ENCODE measurements at regions not wholly inside any gene's neighbourhood (a gene's known extent, or its start where the extent isn't known, plus 50 kb on each side); places are given as distances from the start of the nearest gene placed in this dataset.

GRCh38 chr5:96083361-96083881, 121.8 kb upstream of the ELL2 start:
- no peaks in the 10 kb centered on the region for H4K20me1 ChIP-seq (ENCODE audit: insufficient read depth)
- no peak overlapping the region for H3K27ac ChIP-seq (ENCODE audit: low read depth in 2 of 2, low read length in 1 of 2)
- ChIA-PET CTCF (no interaction called here), POLR2A (no interaction called here)
- H3F3A ChIP-seq (replicated peaks; ENCODE audit: insufficient read depth), result peaks cover 14% of the 10 kb centered on the region
- H3K9me2 ChIP-seq, result no peaks in the 10 kb centered on the region
- DNase-seq, result no peak
- peaks cover 0 to 27% of the 10 kb centered on the region in 2 experiments; a peak in 3 of 4 replicates for H3K4me1 ChIP-seq (ENCODE audit: control insufficient read depth in 1 of 2, insufficient read depth in 2 of 2, low read depth in 1 of 2, low read length in 1 of 2)
- no peak overlapping the region for H3K9ac ChIP-seq
- no peak overlapping the region for H2AFZ ChIP-seq (ENCODE audit: low read depth)
- H3K79me2 ChIP-seq (ENCODE audit: insufficient read depth), result no peaks in the 10 kb centered on the region
- no peak overlapping the region for H3K4me3 ChIP-seq (ENCODE audit: low read depth in 2 of 2, low read length in 1 of 2)
- no peaks in the 10 kb centered on the region for H3K36me3 ChIP-seq (replicated peaks in 1 of 2; ENCODE audit: control insufficient read depth in 1 of 2, insufficient read depth in 2 of 2, low read length in 1 of 2)
- TF ChIP-seq USF2 (IDR thresholded peaks at IDR 0.05; ENCODE audit: borderline replicate concordance, low read depth, low read length) (no peak), GABPA (IDR thresholded peaks at IDR 0.05; ENCODE audit: low read depth) (no peak), PBX3 (IDR thresholded peaks at IDR 0.05) (peak; percentile 48)
- no peak overlapping the region for H3K4me2 ChIP-seq
- no peaks in the 10 kb centered on the region for H3K9me3 ChIP-seq
- no peaks in the 10 kb centered on the region for H3K27me3 ChIP-seq (ENCODE audit: insufficient read depth)
- WGBS (ENCODE audit: low lambda C conversion rate), result 61% methylated on average over 4 of the region's 4 CpGs

GRCh38 chr5:96081276-96081858, 119.7 kb upstream of the ELL2 start:
- H3K9me3 ChIP-seq, result no peaks in the 10 kb centered on the region
- no peaks in the 10 kb centered on the region for H4K20me1 ChIP-seq (ENCODE audit: insufficient read depth)
- no peak overlapping the region for H3K9ac ChIP-seq
- 94% methylated on average over 2 of the region's 2 CpGs for WGBS (ENCODE audit: low lambda C conversion rate)
- no peak overlapping the region for H3K4me2 ChIP-seq
- no peak overlapping the region; a peak in 1 of 4 replicates for H3K27ac ChIP-seq (ENCODE audit: low read depth in 2 of 2, low read length in 1 of 2)
- TF ChIP-seq POLR2AphosphoS5 (IDR thresholded peaks at IDR 0.05; ENCODE audit: low read depth, low read length), result no peak
- TF ChIP-seq TEAD4 (IDR thresholded peaks at IDR 0.05; ENCODE audit: borderline replicate concordance, insufficient read depth), result no peak
- no peak for TF ChIP-seq MAX (IDR thresholded peaks at IDR 0.05; ENCODE audit: low read depth)
- TF ChIP-seq TAF1 (IDR thresholded peaks at IDR 0.05; ENCODE audit: borderline replicate concordance, low read depth, low read length), result no peak
- no peak for TF ChIP-seq ELF1 (IDR thresholded peaks at IDR 0.05)
- TF ChIP-seq RFX5 (IDR thresholded peaks at IDR 0.05; ENCODE audit: low read length), result no peak
- TF ChIP-seq REST (IDR thresholded peaks at IDR 0.05; ENCODE audit: low read depth, low read length), result no peak
- no peak for TF ChIP-seq RAD21 (IDR thresholded peaks at IDR 0.05; ENCODE audit: low read length)
- no peak for TF ChIP-seq MXI1 (IDR thresholded peaks at IDR 0.05; ENCODE audit: low read depth, low read length)
- no peak for TF ChIP-seq EZH2phosphoT487 (IDR thresholded peaks at IDR 0.05; ENCODE audit: borderline replicate concordance, low read depth)
- TF ChIP-seq GABPA (IDR thresholded peaks at IDR 0.05; ENCODE audit: low read depth), result no peak
- no peak for TF ChIP-seq YY1 (IDR thresholded peaks at IDR 0.05; ENCODE audit: low read depth)
- no peak for TF ChIP-seq ZBTB33 (IDR thresholded peaks at IDR 0.05; ENCODE audit: borderline replicate concordance, low read depth)
- no peak for TF ChIP-seq USF2 (IDR thresholded peaks at IDR 0.05; ENCODE audit: borderline replicate concordance, low read depth, low read length)
- no peak overlapping the region; the same call in 1 of the 2 replicates for H2AFZ ChIP-seq (ENCODE audit: low read depth)
- ChIA-PET CTCF (interaction anchor here (1.3 kb wide), 1 partner anchor 255 kb away, joined by 4 read pairs; no protein-coding TSS in a partner anchor), POLR2A (no interaction called here)
- H3K79me2 ChIP-seq (ENCODE audit: insufficient read depth), result no peaks in the 10 kb centered on the region
- no peaks in the 10 kb centered on the region for H3K36me3 ChIP-seq (replicated peaks in 1 of 2; ENCODE audit: control insufficient read depth in 1 of 2, insufficient read depth in 2 of 2, low read length in 1 of 2)
- no peaks in the 10 kb centered on the region for H3K9me2 ChIP-seq
- no peak for DNase-seq
- H3K27me3 ChIP-seq (ENCODE audit: insufficient read depth), result no peaks in the 10 kb centered on the region
- peaks cover 15% of the 10 kb centered on the region for H3F3A ChIP-seq (replicated peaks; ENCODE audit: insufficient read depth)
- no peak overlapping the region for H3K4me3 ChIP-seq (ENCODE audit: low read depth in 2 of 2, low read length in 1 of 2)
- H3K4me1 ChIP-seq (ENCODE audit: control insufficient read depth in 1 of 2, insufficient read depth in 2 of 2, low read depth in 1 of 2, low read length in 1 of 2), result peaks cover 0 to 32% of the 10 kb centered on the region in 2 experiments; a peak in 3 of 4 replicates

Measured in SK-N-SH (cell line).